PC-3 (cell line): ENCODE measurements at regions not wholly inside any gene's neighbourhood (a gene's known extent, or its start where the extent isn't known, plus 50 kb on each side); places are given as distances from the start of the nearest gene placed in this dataset.

Experiments used
- ATAC-seq: fragments of 200-7000 bp; cut with Tn5 transposase; 2 replicates; pipeline ENCODE4 v1.9.1; 2020; ENCODE audit warnings: mild to moderate bottlenecking, moderate library complexity
- BruUV-seq: library from RNA; stranded (reverse); fragments of 400-500 nt; replicated peaks from 2 replicates; lab custom pipeline; 2021; lab: Mats Ljungman, UMichigan
- CTCF ChIA-PET: fragments of 300-600 bp; sonication (Branson Sonifier 250); formaldehyde crosslinking; loops from one replicate; lab custom pipeline; 2022; ENCODE audit warnings: antibody characterized with exemption; lab: Charles Lee
- POLR2A ChIA-PET: fragments of 300-600 bp; sonication (Branson Sonifier 250); formaldehyde crosslinking; loops from one replicate; lab custom pipeline; 2022; ENCODE audit warnings: antibody characterized with exemption; ENCODE audit not compliant: unreplicated experiment; lab: Charles Lee
- DNase-seq: peaks from one replicate; pipeline ENCODE4 v3.0.0-alpha.2; 2015
- H2AFZ ChIP-seq: fragments of 300-600 bp; sonication (generic); 2 replicates; pipeline ENCODE4 v1.6.0; 2016; ENCODE audit warnings: antibody characterized with exemption, low read length
- H3F3A ChIP-seq: fragments of 300-600 bp; sonication (generic); one replicate; pipeline ENCODE4 v1.6.0; 2017; ENCODE audit warnings: antibody characterized with exemption, low read length, control low read depth, mild to moderate bottlenecking; ENCODE audit not compliant: unreplicated experiment
- H3K27ac ChIP-seq: fragments of 300-600 bp; sonication (generic); 2 replicates; pipeline ENCODE4 v1.5.1; 2016; ENCODE audit warnings: mild to moderate bottlenecking, low read length
- H3K27me3 ChIP-seq: fragments of 300-600 bp; sonication (generic); 2 replicates; pipeline ENCODE4 v1.6.1; 2016; ENCODE audit warnings: low read length, mixed read lengths
- H3K36me3 ChIP-seq: fragments of 300-600 bp; sonication (generic); 2 replicates; pipeline ENCODE4 v1.6.1; 2016; ENCODE audit warnings: low read depth, mixed run types, low read length, mixed read lengths
- H3K4me1 ChIP-seq: fragments of 300-600 bp; sonication (generic); 2 replicates; pipeline ENCODE4 v1.5.1; 2016; ENCODE audit warnings: low read length; ENCODE audit not compliant: insufficient read depth
- H3K4me2 ChIP-seq: fragments of 300-600 bp; sonication (generic); 2 replicates; pipeline ENCODE4 v1.6.0; 2016; ENCODE audit warnings: low read length
- H3K4me3 ChIP-seq: fragments of 300-600 bp; sonication (generic); 2 replicates; pipeline ENCODE4 v1.5.1; 2016; ENCODE audit warnings: mild to moderate bottlenecking, low read length, mixed read lengths
- H3K79me2 ChIP-seq: fragments of 300-600 bp; sonication (generic); 2 replicates; pipeline ENCODE4 v1.6.1; 2017; ENCODE audit warnings: low read length, mixed read lengths
- H3K9ac ChIP-seq: fragments of 300-600 bp; sonication (generic); 2 replicates; pipeline ENCODE4 v1.6.0; 2016; ENCODE audit warnings: mild to moderate bottlenecking, low read length
- H3K9me2 ChIP-seq: fragments of 300-600 bp; sonication (generic); replicated peaks from 2 replicates; pipeline ENCODE4 v1.6.1; 2016; ENCODE audit warnings: mixed run types, low read length, mixed read lengths
- H3K9me3 ChIP-seq: fragments of 300-600 bp; sonication (generic); 2 replicates; pipeline ENCODE4 v1.6.1; 2016; ENCODE audit warnings: low read length, mixed read lengths
- H4K20me1 ChIP-seq: fragments of 300-600 bp; sonication (generic); 2 replicates; pipeline ENCODE4 v1.6.1; 2016; ENCODE audit warnings: low read length, mixed read lengths
- EZH2 ChIP-seq: fragments of 300-600 bp; sonication (generic); IDR thresholded peaks from one replicate; pipeline ENCODE4 v1.6.1; 2017; ENCODE audit warnings: antibody characterized with exemption, mild to moderate bottlenecking, low read length; ENCODE audit not compliant: unreplicated experiment
- EZH2phosphoT487 ChIP-seq: fragments of 300-600 bp; sonication (generic); IDR thresholded peaks from 2 replicates; pipeline ENCODE4 v1.6.1; 2018; ENCODE audit warnings: mild to moderate bottlenecking, antibody characterized with exemption, low read length, borderline replicate concordance
- intact Hi-C: fragments of 100-400 bp; cut with micrococcal nuclease; formaldehyde crosslinking; loops from 2 replicates; pipeline ENCODE4 v1.9.0; 2023
- TF ChIP-seq, protein P1 (sequence below): fragments of 300-600 bp; sonication (generic); conservative IDR thresholded peaks from 2 replicates; pipeline ENCODE4 v1.5.1; 2017; ENCODE audit warnings: antibody characterized with exemption, low read depth, mild to moderate bottlenecking, low read length

- Histone ChIP-seq H3K79me2 (no peaks in the 10 kb centered on the region), H3K4me3 (no peak overlapping the region), H3K27ac (no peak overlapping the region), H2AFZ (no peak overlapping the region), H3K4me2 (no peak overlapping the region), H3K36me3 (no peaks in the 10 kb centered on the region), H3K9me3 (no peaks in the 10 kb centered on the region), H3K4me1 (no peaks in the 10 kb centered on the region), H4K20me1 (no peaks in the 10 kb centered on the region), H3F3A (no peaks in the 10 kb centered on the region), H3K9ac (no peak overlapping the region), H3K27me3 (no peaks in the 10 kb centered on the region), H3K9me2 (no peaks in the 10 kb centered on the region)
- DNase-seq = peak; percentile 38
- BruUV-seq = no TSS peak
- ChIA-PET POLR2A (no interaction called here), CTCF (no interaction called here)
- TF ChIP-seq EZH2phosphoT487 (no peak), EZH2 (no peak)
- TF ChIP-seq, protein P1, sequence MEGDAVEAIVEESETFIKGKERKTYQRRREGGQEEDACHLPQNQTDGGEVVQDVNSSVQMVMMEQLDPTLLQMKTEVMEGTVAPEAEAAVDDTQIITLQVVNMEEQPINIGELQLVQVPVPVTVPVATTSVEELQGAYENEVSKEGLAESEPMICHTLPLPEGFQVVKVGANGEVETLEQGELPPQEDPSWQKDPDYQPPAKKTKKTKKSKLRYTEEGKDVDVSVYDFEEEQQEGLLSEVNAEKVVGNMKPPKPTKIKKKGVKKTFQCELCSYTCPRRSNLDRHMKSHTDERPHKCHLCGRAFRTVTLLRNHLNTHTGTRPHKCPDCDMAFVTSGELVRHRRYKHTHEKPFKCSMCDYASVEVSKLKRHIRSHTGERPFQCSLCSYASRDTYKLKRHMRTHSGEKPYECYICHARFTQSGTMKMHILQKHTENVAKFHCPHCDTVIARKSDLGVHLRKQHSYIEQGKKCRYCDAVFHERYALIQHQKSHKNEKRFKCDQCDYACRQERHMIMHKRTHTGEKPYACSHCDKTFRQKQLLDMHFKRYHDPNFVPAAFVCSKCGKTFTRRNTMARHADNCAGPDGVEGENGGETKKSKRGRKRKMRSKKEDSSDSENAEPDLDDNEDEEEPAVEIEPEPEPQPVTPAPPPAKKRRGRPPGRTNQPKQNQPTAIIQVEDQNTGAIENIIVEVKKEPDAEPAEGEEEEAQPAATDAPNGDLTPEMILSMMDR = no peak
- intact Hi-C loops = no loop called here
- ATAC-seq = no peak
These were observed 147.0 kb downstream of the HS3ST1 start for GRCh38 chr4:11281720-11282119.

GRCh38 chr4:11271263-11271662 is 157.4 kb downstream of the HS3ST1 start:
- Histone ChIP-seq H3K4me2 (no peak overlapping the region), H3K36me3 (no peaks in the 10 kb centered on the region), H3F3A (no peaks in the 10 kb centered on the region), H2AFZ (no peak overlapping the region), H3K27ac (no peak overlapping the region), H3K9me3 (no peaks in the 10 kb centered on the region), H3K4me3 (no peak overlapping the region), H3K9me2 (no peaks in the 10 kb centered on the region), H4K20me1 (no peaks in the 10 kb centered on the region), H3K79me2 (no peaks in the 10 kb centered on the region), H3K27me3 (no peaks in the 10 kb centered on the region), H3K9ac (no peak overlapping the region), H3K4me1 (no peaks in the 10 kb centered on the region)
- TF ChIP-seq, protein P1 = no peak
- TF ChIP-seq EZH2 (no peak), EZH2phosphoT487 (no peak)
- POLR2A ChIA-PET = no interaction called here
- intact Hi-C loops = no loop called here
- CTCF ChIA-PET = no interaction called here
- DNase-seq (no peak), ATAC-seq (no peak)
- BruUV-seq = no TSS peak

DNA sequence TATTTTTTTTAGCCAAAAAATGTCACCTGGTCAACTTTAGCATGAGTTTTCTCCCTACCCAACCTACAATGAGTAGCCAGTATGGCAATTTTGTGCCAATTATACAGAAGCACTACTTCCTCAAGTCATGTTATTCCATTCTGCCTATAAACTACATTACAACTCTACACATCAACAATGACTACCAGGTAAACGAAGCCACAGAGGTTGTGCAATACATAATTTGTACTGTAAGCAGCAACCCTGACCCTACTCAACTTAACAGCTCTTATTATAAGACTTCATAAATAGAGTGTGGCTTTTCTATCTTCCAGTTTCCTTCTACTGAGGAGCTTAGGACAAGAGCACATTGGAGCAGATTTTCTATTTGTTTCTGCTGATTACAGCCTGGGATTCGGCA is 160.5 kb downstream of the HS3ST1 start:
- Histone ChIP-seq H2AFZ (no peak overlapping the region), H4K20me1 (no peaks in the 10 kb centered on the region), H3K9ac (no peak overlapping the region), H3K79me2 (no peaks in the 10 kb centered on the region), H3K9me2 (no peaks in the 10 kb centered on the region), H3K4me1 (no peaks in the 10 kb centered on the region; the same call in 1 of the 2 replicates), H3K4me3 (no peak overlapping the region), H3K36me3 (no peaks in the 10 kb centered on the region), H3K9me3 (no peaks in the 10 kb centered on the region), H3F3A (no peaks in the 10 kb centered on the region), H3K27me3 (no peaks in the 10 kb centered on the region), H3K27ac (no peak overlapping the region), H3K4me2 (no peak overlapping the region)
- BruUV-seq = no TSS peak
- DNase-seq (no peak), ATAC-seq (no peak)
- ChIA-PET CTCF (no interaction called here), POLR2A (no interaction called here)
- intact Hi-C loops = no loop called here
- TF ChIP-seq, protein P1 = no peak
- no peak for TF ChIP-seq EZH2phosphoT487
- no peak for TF ChIP-seq EZH2
